ENCODE measurements at regions not wholly inside any gene's neighbourhood (a gene's known extent, or its start where the extent isn't known, plus 50 kb on each side); places are given as distances from the start of the nearest gene placed in this dataset.
"Not testable (repeated sequence)": the region's sequence is repeated elsewhere in the genome, so short reads cannot be mapped to it uniquely, and the experiment has no call there.

DNA sequence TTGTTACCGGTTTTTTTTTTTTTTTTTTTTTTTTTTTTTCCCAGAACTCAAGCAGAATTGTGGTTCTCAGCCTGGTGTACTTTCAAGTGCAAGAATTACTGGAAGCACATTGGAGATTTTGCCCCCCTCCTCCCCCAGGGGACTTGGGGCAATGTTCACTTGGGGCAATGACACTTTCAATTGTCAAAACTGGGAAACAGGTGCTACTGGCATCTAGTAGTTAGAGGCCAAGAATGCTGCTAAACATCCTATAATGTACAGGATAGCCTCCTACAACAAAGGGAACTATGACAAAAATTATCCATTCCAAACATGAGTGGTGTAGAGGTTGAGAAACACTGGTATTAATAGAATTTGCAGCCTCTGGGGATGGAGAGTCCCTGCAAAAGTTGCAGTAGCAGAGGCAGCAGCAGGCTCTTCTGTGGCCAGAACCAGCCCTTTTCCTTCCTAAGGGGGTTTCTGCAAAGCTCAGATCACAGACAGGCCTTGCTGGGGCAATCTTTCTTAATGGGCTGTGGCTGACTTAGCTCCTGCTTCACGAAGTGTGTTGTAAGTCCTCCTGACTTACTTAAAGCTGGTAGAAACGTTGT, 144.3 kb upstream of the MRPS22 start:
- no peak for DNase-seq (ENCODE audit: low spot score)

DNA sequence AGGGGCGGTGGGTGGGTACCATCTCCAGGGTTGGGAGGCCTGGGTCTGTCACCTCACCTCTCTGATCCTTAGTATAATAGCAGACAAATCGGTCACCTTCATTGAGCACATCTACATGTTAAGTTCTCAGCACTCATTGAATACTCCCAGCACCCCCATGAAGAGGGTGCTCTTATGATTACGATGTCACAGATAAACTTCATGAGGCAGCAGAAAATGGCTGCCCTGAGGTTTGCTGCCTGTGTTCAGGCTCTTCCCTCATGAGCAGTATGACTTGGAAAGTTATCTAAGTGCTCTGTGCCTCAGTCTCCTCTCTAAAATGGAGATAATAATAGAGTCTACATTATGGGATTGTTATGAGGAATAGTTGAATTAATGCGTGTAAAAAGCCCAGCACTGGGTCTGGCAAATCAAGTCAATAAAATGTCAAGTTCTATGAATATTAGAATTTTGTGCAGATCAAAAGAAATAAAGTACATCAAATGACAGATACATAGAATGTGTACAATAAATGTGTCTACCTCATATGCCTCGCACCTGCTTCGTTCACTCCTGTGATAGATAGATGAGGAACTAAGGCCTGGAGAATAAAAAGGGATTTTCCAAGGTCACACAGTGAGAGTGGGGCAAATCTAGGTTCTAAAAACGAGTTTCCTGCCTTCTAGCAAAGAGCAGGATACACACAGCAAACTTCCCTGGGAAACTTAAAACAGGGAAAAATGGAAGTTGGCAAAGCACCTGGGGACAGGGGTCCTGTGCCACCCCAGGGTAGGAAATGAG, 142.2 kb upstream of the MRPS22 start:
- no peak for DNase-seq (ENCODE audit: low spot score)

DNA sequence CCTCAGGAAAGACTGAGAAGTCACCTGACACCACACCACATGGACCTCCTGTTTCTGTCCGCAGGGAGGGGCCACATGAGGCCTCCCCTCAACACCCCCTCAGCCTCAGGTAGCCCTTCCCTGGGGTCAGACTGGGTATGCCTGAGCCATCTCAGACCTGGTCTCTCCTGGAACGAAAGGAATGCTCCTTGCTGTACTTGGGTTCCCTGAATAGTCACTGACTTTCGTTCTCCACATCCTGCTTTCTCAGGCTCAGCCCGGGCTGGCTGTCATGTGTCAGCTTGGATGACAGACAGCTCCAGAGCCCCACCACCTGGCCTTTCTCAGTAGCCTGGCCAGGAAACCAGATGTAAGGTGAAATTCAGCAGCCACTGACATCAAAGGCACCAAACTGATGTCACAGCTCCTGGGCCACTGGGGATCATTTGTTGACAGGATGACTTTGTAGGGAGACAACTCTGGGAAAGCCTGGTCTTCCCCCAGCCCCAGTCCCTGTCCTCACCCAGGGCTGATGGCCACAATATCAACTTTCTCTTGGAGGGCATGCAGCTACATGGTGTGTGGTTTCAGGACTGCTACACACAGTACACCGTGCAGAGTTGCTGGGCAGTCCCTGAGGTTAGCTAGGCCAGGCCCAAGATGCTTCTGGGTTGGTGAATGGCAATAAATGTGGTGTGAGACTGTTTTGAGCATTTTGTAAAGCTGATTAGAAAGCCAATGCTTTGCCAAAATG, 141.4 kb upstream of the MRPS22 start:
- no peak for DNase-seq (ENCODE audit: low spot score)

DNA sequence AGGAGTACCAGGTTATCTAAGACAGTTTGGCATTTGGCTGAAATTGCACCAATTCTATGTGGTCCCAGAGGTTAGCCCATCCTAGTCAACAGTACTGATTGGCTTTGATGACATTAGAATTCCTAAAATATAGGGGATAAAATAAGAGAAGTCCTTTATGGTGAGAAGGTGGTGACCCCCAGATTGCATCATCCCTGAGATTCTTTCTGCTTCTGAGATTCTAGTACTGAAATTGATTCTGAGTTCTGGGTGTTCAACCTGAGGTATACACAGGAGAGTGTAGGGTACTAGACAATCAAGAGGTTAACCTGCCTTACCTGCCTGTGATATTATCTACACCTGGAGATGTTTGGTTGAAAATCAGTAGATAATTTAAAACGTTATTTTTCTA, 140.9 kb upstream of the MRPS22 start:
- DNase-seq (ENCODE audit: low spot score), result no peak

DNA sequence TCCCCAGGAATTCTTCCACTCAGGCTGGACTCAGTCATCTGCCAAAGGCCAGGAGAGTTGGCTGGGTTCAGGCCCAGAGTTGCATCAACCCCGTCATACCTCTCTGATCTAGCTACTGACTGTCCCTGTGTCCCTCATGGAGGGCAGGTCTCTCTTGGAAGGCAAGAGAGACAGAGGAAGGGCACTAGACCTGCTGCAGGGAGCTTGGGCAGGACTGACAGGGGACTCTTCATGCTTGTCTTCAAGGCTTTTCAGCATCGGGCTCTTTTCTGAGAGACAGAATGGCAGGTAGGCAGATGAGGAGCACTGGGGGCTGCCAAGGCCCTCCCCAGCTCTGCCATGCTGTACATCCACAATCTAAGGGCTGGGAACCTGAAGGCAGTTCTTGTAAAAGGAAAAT, 140.1 kb upstream of the MRPS22 start:
- no peak for DNase-seq (ENCODE audit: low spot score)

DNA sequence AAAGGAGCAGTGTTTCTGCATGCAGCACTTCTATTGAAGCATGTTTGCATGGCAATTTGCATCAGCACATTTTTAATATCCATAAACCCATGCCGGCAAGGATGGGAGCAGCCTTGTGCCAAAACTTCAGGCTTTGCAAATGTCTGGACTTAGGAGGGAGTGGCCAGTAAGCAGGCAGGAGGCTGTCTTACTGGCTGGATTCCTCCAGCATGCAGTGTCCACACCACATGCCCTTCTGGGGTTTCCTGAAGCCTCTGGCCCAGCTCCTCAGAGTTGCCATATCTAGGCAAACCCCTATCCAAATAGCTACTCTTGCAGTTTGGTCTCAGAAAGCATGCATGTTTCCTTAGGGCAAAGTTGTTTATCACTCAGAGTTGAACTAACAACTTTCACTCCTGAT, 139.1 kb upstream of the MRPS22 start:
- no peak for DNase-seq (ENCODE audit: low spot score)

DNA sequence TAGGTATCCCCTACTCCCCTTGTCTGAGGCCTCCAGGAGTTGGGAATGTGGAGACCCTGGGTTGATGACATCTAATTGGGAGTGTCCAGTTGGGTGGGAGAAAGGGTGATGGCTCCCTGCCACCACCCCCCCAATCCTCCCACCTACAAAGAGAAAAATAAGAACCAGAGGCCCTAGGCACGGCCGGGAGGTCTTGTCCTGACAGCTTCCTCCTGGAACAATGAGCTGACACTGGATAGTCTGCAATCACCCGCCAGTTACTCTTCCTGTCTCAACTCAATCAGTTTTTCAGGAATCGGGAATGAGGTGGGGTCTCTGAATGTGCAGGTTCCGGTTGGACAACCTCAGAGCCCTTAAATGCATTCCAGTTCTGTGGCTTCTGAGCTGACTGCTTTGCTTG, 129.9 kb upstream of the MRPS22 start:
- DNase-seq (ENCODE audit: low spot score), result no peak

DNA sequence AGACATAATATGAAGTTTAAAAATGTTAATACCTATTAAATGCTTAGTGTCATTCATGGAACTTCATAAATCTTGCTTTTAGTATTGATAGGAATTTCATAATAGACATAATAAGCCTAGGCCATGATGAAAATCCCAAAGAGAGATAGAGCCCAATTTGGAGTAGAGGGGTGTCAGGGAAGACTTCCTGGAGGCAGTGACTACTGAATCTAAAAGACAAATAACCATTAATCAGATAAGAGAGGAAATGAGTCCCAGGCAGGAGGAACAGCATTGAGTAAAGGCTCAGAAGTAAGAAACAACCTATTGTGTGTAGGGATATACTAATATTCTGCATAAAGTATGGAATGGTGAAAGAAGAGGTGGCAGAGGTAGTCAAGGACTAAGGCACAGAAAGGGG, 126.9 kb upstream of the MRPS22 start:
- DNase-seq (ENCODE audit: low spot score), result no peak

DNA sequence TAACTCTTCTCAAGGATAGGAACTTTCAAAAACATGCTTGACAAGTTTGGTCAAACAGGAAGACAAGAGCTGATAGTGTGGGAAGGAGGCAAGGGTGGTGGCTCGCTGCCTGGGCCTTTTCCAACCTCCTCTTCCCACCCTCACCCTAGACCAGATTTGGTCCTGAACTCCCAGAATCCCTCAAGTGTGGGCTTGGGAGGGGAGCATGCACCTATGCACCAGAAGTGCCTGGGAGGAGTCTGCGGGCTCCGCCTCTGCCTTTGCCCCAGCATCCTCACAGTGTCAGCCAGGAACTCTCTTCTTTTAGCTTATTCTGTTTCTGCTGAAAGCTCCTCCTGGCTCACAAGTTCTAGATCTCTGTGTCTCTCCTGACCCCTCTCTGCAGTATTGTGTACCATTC, 126.2 kb upstream of the MRPS22 start:
- no peak for DNase-seq (ENCODE audit: low spot score)

DNA sequence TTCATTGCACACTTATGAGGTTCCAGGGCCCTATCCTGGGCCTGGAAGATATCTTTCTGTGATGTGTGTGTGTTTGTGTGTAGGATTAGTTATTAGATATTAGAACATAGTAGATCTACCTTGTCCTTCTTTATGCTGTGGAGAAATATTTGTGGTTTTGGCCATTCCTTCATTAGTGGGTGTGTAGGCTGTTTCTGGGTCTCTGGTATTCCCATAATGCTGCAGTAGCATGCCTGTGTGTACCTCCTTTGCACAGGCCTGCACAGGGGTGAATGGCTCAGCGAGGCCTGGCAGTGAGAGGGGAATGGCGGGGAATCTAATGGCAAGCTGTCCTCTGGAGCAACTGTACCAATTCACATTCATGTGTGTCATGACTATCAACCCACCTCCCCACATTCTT, 125.8 kb upstream of the MRPS22 start:
- DNase-seq (ENCODE audit: low spot score), result no peak

- no peak for DNase-seq (ENCODE audit: low spot score)
Observed at GRCh38 chr3:139219463-139219862, 124.4 kb upstream of the MRPS22 start.

DNA sequence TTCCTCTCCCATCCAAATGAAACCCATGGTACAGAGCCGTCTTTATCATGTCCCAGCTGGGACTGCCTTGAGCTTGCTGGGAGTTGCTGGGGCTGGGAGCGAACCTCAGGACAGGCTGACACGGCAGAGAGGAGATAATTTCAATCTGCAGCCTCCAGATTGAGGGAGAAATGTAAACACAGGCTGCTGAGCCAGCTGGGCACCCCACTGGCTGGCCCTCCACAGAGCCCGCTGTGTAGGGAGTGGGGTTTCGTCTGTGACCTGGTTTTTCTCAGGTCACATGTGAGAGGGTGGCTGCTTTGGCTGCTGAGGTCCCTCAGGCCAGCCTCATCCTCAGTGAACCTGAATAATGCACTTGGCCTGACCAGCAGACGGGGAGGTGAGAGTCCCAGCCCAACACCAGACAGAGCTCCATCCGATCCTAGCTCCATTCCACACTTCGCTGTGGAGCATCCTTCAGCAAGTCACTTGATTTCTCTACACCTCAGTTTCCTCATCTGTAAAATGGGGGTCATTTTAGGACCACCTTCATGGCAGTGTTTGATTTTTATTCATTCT, 121.6 kb upstream of the MRPS22 start:
- no peak for DNase-seq (ENCODE audit: low spot score)

GRCh38 chr3:139225548-139225947, 118.3 kb upstream of the MRPS22 start:
- DNase-seq (ENCODE audit: low spot score), result peak; percentile 31

- DNase-seq (ENCODE audit: low spot score), result no peak
Observed at GRCh38 chr3:139226731-139227130, 117.1 kb upstream of the MRPS22 start.

- no peak for DNase-seq (ENCODE audit: low spot score)
Observed at GRCh38 chr3:139227165-139227564, 116.7 kb upstream of the MRPS22 start.

DNA sequence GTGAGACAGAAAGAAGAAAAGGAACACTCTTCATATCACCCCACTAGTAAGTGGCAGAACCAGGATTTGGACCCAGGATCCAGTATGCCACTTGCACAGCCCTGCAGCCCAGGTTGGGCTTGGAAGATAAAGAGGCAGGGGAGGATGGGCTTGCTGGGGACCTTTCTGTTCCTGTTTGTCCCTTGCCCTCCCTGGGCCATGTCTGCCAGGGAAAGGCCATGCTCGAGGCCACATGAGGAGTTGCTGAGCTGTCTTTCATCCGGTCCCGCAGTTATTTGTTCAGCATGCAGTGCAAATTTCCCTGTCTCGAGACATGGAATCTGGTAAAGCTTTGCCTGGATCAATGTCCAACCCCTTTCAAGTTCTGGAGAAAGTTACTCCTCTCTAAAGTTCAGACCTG, 116.0 kb upstream of the MRPS22 start:
- DNase-seq (ENCODE audit: low spot score), result no peak

DNA sequence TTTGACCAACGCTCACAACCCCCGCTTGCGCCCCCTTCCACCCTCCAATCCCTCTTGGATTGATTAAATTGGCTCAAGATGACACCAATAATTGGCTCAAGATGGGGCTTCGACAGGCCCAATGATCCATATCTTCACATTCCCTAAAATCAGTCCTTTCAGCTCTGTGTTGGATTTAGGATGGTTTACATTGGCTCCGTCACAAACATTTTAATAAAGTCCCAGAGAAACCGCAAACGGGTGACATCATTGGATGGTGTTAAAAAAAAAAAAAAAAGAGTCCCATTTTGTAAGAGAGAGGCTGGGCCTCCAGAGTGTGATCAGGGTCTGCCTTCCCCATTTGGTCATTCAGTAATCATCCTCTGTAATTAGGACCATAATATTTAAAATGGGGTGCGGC, 113.4 kb upstream of the MRPS22 start:
- no peak for DNase-seq (ENCODE audit: low spot score)

GRCh38 chr3:139231555-139232281, 112.1 kb upstream of the MRPS22 start:
- no peak for DNase-seq (ENCODE audit: low spot score)

DNA sequence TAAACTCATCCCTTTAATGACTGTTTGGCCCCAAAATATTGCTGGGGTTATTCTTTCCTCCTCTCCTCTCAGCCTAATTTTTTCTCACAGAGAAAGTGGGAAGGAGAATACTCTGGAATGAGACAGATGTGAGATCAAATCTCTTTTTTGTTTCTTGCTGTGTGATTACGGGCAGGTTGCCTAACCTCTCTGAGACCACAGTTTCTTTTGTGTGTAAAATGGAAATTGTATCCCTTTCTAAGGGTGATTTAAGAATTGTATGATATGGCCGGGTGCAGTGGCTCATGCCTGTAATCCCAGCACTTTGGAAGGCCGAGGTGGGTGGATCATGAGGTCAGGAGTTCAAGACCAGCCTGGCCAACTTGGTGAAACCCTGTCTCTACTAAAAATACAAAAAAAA, 111.5 kb upstream of the MRPS22 start:
- DNase-seq (ENCODE audit: low spot score), result not testable (repeated sequence)

DNA sequence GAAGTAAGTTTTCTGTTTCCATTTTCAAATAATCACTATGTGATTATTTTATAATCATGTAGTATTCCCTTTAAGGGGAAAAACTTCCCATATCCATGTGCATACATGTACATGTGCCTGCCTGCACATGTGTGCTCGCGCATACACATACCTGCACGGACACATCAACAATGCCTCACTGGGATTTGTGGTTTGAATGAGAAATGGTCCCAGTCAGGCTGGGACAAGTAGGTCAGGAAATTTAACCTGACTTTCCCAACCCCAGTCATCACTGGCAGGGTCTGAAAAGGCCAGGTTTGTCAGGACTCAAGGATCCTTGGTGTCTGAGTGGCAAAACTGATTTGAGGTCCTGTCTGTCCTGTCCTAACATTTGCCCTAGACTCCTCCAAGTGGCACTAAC, 109.3 kb upstream of the MRPS22 start:
- no peak for DNase-seq (ENCODE audit: low spot score)

DNA sequence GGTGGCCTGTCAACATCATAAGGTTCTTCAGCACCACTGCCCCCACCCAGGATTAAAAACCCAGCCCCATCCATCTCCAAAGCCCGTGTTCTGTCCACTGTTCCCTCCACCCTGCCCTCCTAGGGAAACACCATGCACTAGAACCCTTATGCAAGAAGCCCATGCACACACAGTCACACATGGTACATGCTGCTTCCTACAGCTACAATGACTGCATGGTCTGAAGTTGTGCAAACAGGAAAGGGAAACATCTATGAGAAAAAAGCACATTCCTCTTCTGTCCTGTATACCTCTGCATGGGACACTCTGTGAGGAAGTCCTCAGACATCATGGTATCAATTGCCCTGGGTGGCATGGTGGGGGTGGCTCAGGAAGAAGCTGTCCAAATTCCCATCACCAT, 108.6 kb upstream of the MRPS22 start:
- no peak for DNase-seq (ENCODE audit: low spot score)

DNA sequence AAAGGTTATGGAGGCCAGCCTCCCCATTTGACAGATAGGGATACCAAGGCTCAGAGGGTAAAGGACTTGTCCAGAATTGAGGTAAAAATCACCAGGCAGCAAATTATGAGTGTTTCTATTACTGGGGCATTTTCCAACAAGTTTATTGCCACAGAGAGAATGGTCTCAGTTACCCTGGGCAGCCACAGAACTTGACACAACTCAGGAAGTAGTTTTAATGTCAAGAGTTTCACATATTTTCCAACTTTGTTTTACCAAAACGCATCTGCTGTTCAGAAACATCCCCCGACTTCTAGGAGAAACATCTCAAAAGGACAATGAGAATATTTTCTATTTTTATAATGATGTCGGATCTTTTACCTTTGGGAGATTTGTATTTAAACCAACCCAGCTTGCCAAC, 107.5 kb upstream of the MRPS22 start:
- no peak for DNase-seq (ENCODE audit: low spot score)

All from A172 (cell line).